ENCODE measurements at regions not wholly inside any gene's neighbourhood (a gene's known extent, or its start where the extent isn't known, plus 50 kb on each side); places are given as distances from the start of the nearest gene placed in this dataset.

DNA sequence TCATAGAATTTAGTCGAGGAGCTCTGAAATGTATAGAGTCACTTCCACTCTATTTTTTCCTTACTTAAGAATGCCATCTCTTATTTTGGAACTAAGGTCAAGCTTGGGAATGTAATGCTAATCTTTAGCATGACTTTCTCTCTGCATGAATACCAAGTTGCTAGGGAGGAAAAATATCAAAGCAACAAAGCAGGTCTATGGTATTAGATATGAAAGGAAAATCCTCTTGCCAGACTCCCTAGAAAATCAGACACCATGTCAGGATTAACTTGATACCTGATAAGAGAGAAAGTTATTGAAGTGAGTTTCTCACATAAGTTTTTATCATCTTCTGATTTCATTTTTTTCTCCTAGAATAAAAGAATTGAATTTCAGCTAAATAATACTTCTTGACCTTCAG, 341.7 kb upstream of the ZNF804A start:
- Histone ChIP-seq H3K27ac (replicated peaks) (no peak overlapping the region), H3K4me3 (no peak overlapping the region)
- intact Hi-C loops (cut with micrococcal nuclease), result no loop called here

DNA sequence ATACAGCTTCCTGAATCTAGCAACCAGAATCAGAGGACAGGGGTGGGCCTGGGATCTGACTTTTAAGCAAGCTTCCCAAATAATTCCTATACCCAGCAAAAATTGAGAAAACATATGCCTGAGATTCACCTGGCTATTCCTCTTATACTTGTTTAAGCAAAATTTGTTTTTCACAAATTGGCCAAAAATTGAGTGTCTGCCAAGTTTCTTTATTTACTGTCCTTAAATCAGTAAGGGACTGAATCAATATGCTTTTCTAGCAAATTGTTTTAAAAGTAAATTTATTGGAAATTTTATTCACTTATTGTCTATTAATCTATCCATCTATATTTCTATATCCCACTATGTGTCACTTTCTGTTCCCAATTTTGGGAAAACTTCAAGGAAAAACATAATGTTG, 337.0 kb upstream of the ZNF804A start:
- no peaks in the 10 kb centered on the region for H3K9me3 ChIP-seq (replicated peaks)
- intact Hi-C loops (cut with micrococcal nuclease), result no loop called here
- H3K27ac ChIP-seq (replicated peaks), result no peak overlapping the region
- no peak for DNase-seq
- no peaks in the 10 kb centered on the region for H3K36me3 ChIP-seq
- no peak overlapping the region for H3K4me3 ChIP-seq
- no peak for TF ChIP-seq CTCF (IDR thresholded peaks at IDR 0.05; ENCODE audit: borderline replicate concordance)
- no peaks in the 10 kb centered on the region for H3K27me3 ChIP-seq (ENCODE audit: low read depth)
- H3K4me1 ChIP-seq, result no peaks in the 10 kb centered on the region

More for the DNA sequence above, 341.7 kb upstream of the ZNF804A start:
- Histone ChIP-seq H3K27me3 (ENCODE audit: low read depth) (no peaks in the 10 kb centered on the region), H3K9me3 (replicated peaks) (no peaks in the 10 kb centered on the region), H3K36me3 (no peaks in the 10 kb centered on the region), H3K4me1 (no peaks in the 10 kb centered on the region)
- DNase-seq, result no peak
- TF ChIP-seq CTCF (IDR thresholded peaks at IDR 0.05; ENCODE audit: borderline replicate concordance), result no peak

DNA sequence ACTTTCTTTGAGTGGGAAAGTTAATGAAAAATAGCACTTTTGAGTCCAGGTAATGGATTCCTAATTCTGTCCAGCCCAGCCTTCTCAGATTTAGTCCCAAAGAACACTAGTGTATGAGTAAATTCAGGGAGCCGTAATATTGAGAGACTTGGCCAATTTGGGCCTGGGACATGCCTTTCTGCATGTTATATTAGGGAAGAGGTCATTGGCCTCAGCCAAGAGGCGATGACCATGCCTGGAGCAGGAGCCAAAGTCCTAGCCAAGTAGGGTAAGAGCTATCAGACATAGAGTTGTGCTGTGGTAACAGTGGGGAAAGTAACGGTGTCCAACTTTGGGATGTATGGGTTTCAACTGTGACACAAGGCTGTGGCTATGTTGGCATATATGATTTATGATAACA, 336.5 kb upstream of the ZNF804A start:
- Histone ChIP-seq H3K27me3 (ENCODE audit: low read depth) (no peaks in the 10 kb centered on the region), H3K9me3 (replicated peaks) (no peaks in the 10 kb centered on the region), H3K27ac (replicated peaks) (no peak overlapping the region), H3K4me3 (no peak overlapping the region), H3K36me3 (no peaks in the 10 kb centered on the region), H3K4me1 (no peaks in the 10 kb centered on the region)
- DNase-seq, result no peak
- intact Hi-C loops (cut with micrococcal nuclease), result no loop called here
- TF ChIP-seq CTCF (IDR thresholded peaks at IDR 0.05; ENCODE audit: borderline replicate concordance), result no peak

- intact Hi-C loops (cut with micrococcal nuclease), result no loop called here
- no peak for TF ChIP-seq CTCF (IDR thresholded peaks at IDR 0.05; ENCODE audit: borderline replicate concordance)
Measured at GRCh38 chr2:184268900-184269477, 329.3 kb upstream of the ZNF804A start.

GRCh38 chr2:184270660-184271059, 327.7 kb upstream of the ZNF804A start:
- no peaks in the 10 kb centered on the region for H3K9me3 ChIP-seq (replicated peaks)
- intact Hi-C loops (cut with micrococcal nuclease), result no loop called here

More at GRCh38 chr2:184268900-184269477, 329.3 kb upstream of the ZNF804A start:
- H3K27ac ChIP-seq (replicated peaks), result no peak overlapping the region
- no peak for DNase-seq
- no peak overlapping the region for H3K4me3 ChIP-seq
- peaks cover 17% of the 10 kb centered on the region for H3K4me1 ChIP-seq
- no peaks in the 10 kb centered on the region for H3K36me3 ChIP-seq
- H3K27me3 ChIP-seq (ENCODE audit: low read depth), result no peaks in the 10 kb centered on the region
- no peaks in the 10 kb centered on the region for H3K9me3 ChIP-seq (replicated peaks)

More at GRCh38 chr2:184270660-184271059, 327.7 kb upstream of the ZNF804A start:
- Histone ChIP-seq H3K27ac (replicated peaks) (no peak overlapping the region), H3K27me3 (ENCODE audit: low read depth) (no peaks in the 10 kb centered on the region), H3K36me3 (no peaks in the 10 kb centered on the region), H3K4me3 (no peak overlapping the region), H3K4me1 (peaks cover 17% of the 10 kb centered on the region)
- no peak for TF ChIP-seq CTCF (IDR thresholded peaks at IDR 0.05; ENCODE audit: borderline replicate concordance)
- no peak for DNase-seq

Data from left ventricle myocardium inferior (tissue), 1 donor.